ENCODE measurements at regions not wholly inside any gene's neighbourhood (a gene's known extent, or its start where the extent isn't known, plus 50 kb on each side); places are given as distances from the start of the nearest gene placed in this dataset.
A peak's percentile ranks its signal among the peaks of the same experiment; 100 is the strongest.

- TF ChIP-seq, protein P1, sequence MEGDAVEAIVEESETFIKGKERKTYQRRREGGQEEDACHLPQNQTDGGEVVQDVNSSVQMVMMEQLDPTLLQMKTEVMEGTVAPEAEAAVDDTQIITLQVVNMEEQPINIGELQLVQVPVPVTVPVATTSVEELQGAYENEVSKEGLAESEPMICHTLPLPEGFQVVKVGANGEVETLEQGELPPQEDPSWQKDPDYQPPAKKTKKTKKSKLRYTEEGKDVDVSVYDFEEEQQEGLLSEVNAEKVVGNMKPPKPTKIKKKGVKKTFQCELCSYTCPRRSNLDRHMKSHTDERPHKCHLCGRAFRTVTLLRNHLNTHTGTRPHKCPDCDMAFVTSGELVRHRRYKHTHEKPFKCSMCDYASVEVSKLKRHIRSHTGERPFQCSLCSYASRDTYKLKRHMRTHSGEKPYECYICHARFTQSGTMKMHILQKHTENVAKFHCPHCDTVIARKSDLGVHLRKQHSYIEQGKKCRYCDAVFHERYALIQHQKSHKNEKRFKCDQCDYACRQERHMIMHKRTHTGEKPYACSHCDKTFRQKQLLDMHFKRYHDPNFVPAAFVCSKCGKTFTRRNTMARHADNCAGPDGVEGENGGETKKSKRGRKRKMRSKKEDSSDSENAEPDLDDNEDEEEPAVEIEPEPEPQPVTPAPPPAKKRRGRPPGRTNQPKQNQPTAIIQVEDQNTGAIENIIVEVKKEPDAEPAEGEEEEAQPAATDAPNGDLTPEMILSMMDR (IDR thresholded peaks at IDR 0.05; ENCODE audit: low read depth, low read length, missing control alignments) = no peak
- Histone ChIP-seq H3K4me3 (ENCODE audit: low read depth, low read length) (no peak overlapping the region), H3K36me3 (replicated peaks) (no peaks in the 10 kb centered on the region), H3K27me3 (replicated peaks) (no peaks in the 10 kb centered on the region), H3K27ac (no peak overlapping the region)
- in situ Hi-C loops (cut with HindIII; ENCODE audit: low pct_ligation_motif_present, low sequenced_read_pairs) = no loop called here
- no peak for DNase-seq
Observed at GRCh38 chrX:23610495-23610894, 56.8 kb upstream of the PRDX4 start.

DNA sequence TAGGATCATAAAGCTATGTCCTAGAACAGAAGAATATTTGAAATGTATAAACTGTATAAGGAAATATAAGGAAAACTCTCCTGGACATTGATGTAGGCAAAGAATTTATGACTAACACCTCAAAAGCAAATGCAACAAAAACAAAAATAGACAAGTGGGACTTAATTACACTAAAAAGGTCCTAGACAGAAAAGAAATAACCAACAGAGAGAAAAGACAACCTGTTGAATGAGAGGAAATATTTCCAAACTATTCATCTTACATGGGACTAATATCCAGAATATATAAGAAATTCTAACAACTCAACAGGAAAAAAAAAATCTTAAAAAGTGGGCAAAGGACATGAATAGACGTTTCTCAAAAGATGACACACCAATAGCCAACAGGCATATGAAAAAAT is 54.4 kb upstream of the PRDX4 start:
- no peak overlapping the region for H3K27ac ChIP-seq
- in situ Hi-C loops (cut with HindIII; ENCODE audit: low pct_ligation_motif_present, low sequenced_read_pairs) = no loop called here

GRCh38 chrX:23616361-23616760 is 50.9 kb upstream of the PRDX4 start:
- Histone ChIP-seq H3K27ac (no peak overlapping the region), H3K36me3 (replicated peaks) (no peaks in the 10 kb centered on the region), H3K4me3 (ENCODE audit: low read depth, low read length) (no peak overlapping the region), H3K27me3 (replicated peaks) (no peaks in the 10 kb centered on the region)
- TF ChIP-seq, protein P1 (IDR thresholded peaks at IDR 0.05; ENCODE audit: low read depth, low read length, missing control alignments) = peak; percentile 70
- DNase-seq = peak; percentile 5
- in situ Hi-C loops (cut with HindIII; ENCODE audit: low pct_ligation_motif_present, low sequenced_read_pairs) = no loop called here

More for the DNA sequence above, 54.4 kb upstream of the PRDX4 start:
- Histone ChIP-seq H3K27me3 (replicated peaks) (no peaks in the 10 kb centered on the region), H3K36me3 (replicated peaks) (no peaks in the 10 kb centered on the region), H3K4me3 (ENCODE audit: low read depth, low read length) (no peak overlapping the region)
- no peak for DNase-seq
- TF ChIP-seq, protein P1 (IDR thresholded peaks at IDR 0.05; ENCODE audit: low read depth, low read length, missing control alignments) = no peak
